22Rv1 (cell line): ENCODE measurements at regions not wholly inside any gene's neighbourhood (a gene's known extent, or its start where the extent isn't known, plus 50 kb on each side); places are given as distances from the start of the nearest gene placed in this dataset.

ENCODE experiments used
- CTCF ChIP-seq: fragments of 450-650 bp; IDR thresholded peaks from 2 replicates; pipeline ENCODE4 v1.5.1; 2017; ENCODE audit warnings: mild to moderate bottlenecking
- ZFX ChIP-seq: fragments of 450-650 bp; IDR thresholded peaks from 2 replicates; pipeline ENCODE4 v1.6.1; 2017; ENCODE audit warnings: antibody characterized with exemption, borderline replicate concordance

- TF ChIP-seq CTCF (no peak), ZFX (no peak)
Measured at GRCh38 chr2:128618642-128619041, 300.0 kb upstream of the HS6ST1 start.
